22Rv1 (cell line): ENCODE measurements at regions not wholly inside any gene's neighbourhood (a gene's known extent, or its start where the extent isn't known, plus 50 kb on each side); places are given as distances from the start of the nearest gene placed in this dataset.
A peak's percentile ranks its signal among the peaks of the same experiment; 100 is the strongest.

ENCODE experiments used
- H3K27ac ChIP-seq: fragments of 450-650 bp; 2 replicates; pipeline ENCODE4 v1.5.1; 2017
- ZFX ChIP-seq: fragments of 450-650 bp; IDR thresholded peaks from 2 replicates; pipeline ENCODE4 v1.6.1; 2017; ENCODE audit warnings: antibody characterized with exemption, borderline replicate concordance
- TF ChIP-seq, protein P1 (sequence below): fragments of 450-650 bp; IDR thresholded peaks from 2 replicates; pipeline ENCODE4 v1.5.1; 2017; ENCODE audit warnings: mild to moderate bottlenecking

GRCh38 chr20:4534315-4534714 is 151.9 kb upstream of the PRNP start:
- TF ChIP-seq, protein P1, sequence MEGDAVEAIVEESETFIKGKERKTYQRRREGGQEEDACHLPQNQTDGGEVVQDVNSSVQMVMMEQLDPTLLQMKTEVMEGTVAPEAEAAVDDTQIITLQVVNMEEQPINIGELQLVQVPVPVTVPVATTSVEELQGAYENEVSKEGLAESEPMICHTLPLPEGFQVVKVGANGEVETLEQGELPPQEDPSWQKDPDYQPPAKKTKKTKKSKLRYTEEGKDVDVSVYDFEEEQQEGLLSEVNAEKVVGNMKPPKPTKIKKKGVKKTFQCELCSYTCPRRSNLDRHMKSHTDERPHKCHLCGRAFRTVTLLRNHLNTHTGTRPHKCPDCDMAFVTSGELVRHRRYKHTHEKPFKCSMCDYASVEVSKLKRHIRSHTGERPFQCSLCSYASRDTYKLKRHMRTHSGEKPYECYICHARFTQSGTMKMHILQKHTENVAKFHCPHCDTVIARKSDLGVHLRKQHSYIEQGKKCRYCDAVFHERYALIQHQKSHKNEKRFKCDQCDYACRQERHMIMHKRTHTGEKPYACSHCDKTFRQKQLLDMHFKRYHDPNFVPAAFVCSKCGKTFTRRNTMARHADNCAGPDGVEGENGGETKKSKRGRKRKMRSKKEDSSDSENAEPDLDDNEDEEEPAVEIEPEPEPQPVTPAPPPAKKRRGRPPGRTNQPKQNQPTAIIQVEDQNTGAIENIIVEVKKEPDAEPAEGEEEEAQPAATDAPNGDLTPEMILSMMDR = no peak
- no peak for TF ChIP-seq ZFX
- no peak overlapping the region for H3K27ac ChIP-seq

GRCh38 chr20:4533368-4534133 is 152.7 kb upstream of the PRNP start:
- no peak for TF ChIP-seq ZFX
- no peak overlapping the region for H3K27ac ChIP-seq

DNA sequence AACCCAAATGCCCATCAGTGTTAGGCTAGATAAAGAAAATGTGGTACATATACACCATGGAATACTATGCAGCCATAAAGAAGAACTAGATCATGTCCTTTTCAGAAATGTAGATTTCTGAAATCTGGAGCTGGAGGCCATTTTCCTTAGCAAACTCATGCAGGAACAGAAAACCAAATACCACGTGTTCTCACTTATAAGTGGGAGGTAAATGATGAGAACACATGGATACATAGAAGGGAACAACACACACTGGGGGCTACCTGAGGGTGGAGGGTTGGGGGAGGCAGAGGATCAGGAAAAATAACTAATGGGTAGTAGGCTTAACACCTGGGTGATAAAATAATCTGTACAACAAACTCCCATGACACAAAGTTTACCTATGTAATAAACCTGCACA is 153.5 kb upstream of the PRNP start:
- TF ChIP-seq ZFX = no peak
- H3K27ac ChIP-seq = no peak overlapping the region

DNA sequence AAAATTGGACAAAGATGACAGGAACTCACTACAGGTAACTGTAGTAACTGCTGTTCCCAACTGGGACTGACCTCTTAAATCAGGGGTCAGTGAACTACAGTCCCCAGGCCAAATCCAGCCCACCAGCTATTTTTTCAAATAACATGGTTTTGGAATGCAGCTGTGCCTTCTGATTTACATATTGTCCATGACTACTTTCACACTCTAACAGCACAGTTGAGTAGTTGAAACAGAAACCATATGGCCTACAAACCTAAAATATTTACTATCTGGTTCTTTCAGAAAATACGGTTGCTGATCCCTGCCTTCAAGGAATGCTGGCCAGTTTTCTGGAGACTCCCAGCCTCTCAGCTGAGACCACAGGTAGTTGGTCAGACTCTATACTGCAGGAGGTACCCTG is 161.5 kb upstream of the PRNP start:
- no peak for TF ChIP-seq ZFX
- TF ChIP-seq, protein P1 = no peak
- no peak overlapping the region for H3K27ac ChIP-seq

GRCh38 chr20:4524307-4524706 is 161.9 kb upstream of the PRNP start:
- no peak overlapping the region for H3K27ac ChIP-seq
- TF ChIP-seq ZFX = no peak
- TF ChIP-seq, protein P1 = no peak

DNA sequence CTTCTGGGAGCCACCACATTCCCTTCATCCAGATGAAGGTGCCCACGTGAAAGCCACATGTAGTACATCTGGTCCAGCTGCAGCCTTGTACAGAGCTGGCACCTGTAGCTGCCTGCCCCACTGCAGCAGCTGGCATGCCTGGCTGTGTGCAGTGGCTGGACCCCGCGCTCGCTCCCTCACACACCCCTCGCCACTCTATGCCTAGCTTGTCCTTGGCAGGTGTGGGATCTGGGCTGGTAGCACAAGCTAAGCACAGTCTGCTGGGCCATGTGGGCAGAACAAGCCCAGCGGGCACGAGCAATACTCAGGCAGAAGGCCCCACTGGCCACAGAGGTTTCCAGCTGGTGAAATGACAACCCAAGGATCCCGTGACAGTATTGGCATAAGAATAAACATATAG is 163.9 kb upstream of the PRNP start:
- H3K27ac ChIP-seq = no peak overlapping the region
- TF ChIP-seq, protein P1 = no peak
- no peak for TF ChIP-seq ZFX

- TF ChIP-seq, protein P1 = no peak
- TF ChIP-seq ZFX = no peak
Observed at GRCh38 chr20:4521170-4521968, 164.9 kb upstream of the PRNP start.

GRCh38 chr20:4519534-4519933 is 166.7 kb upstream of the PRNP start:
- H3K27ac ChIP-seq = no peak overlapping the region
- TF ChIP-seq ZFX = no peak
- TF ChIP-seq, protein P1 = peak; percentile 57

More at GRCh38 chr20:4521170-4521968, 164.9 kb upstream of the PRNP start:
- H3K27ac ChIP-seq = no peak overlapping the region
